C4-2B (cell line): ENCODE measurements at regions not wholly inside any gene's neighbourhood (a gene's known extent, or its start where the extent isn't known, plus 50 kb on each side); places are given as distances from the start of the nearest gene placed in this dataset.

ENCODE experiments used
- ZFX ChIP-seq: fragments of 450-650 bp; IDR thresholded peaks from 2 replicates; pipeline ENCODE4 v1.6.1; 2017
- TF ChIP-seq, protein P1 (sequence below): fragments of 450-650 bp; conservative IDR thresholded peaks from 2 replicates; pipeline ENCODE4 v1.5.1; 2017; ENCODE audit warnings: mild to moderate bottlenecking

GRCh38 chr3:105158286-105158685, 208.4 kb upstream of the ALCAM start:
- TF ChIP-seq, protein P1, sequence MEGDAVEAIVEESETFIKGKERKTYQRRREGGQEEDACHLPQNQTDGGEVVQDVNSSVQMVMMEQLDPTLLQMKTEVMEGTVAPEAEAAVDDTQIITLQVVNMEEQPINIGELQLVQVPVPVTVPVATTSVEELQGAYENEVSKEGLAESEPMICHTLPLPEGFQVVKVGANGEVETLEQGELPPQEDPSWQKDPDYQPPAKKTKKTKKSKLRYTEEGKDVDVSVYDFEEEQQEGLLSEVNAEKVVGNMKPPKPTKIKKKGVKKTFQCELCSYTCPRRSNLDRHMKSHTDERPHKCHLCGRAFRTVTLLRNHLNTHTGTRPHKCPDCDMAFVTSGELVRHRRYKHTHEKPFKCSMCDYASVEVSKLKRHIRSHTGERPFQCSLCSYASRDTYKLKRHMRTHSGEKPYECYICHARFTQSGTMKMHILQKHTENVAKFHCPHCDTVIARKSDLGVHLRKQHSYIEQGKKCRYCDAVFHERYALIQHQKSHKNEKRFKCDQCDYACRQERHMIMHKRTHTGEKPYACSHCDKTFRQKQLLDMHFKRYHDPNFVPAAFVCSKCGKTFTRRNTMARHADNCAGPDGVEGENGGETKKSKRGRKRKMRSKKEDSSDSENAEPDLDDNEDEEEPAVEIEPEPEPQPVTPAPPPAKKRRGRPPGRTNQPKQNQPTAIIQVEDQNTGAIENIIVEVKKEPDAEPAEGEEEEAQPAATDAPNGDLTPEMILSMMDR: no peak
- no peak for TF ChIP-seq ZFX
